B cell (primary cell): ENCODE measurements at regions not wholly inside any gene's neighbourhood (a gene's known extent, or its start where the extent isn't known, plus 50 kb on each side); places are given as distances from the start of the nearest gene placed in this dataset.

Experiments
- ATAC-seq: fragments of 200-7000 bp; cut with Tn5 transposase; one replicate; pipeline ENCODE4 v1.10.0; 2021; ENCODE audit warnings: low read depth, mild to moderate bottlenecking, moderate number of reproducible peaks, moderate library complexity
- CTCF ChIA-PET: fragments of 350-600 bp; sonication (Branson Sonifier 250); formaldehyde crosslinking; loops from one replicate; lab custom pipeline; 2021; ENCODE audit warnings: antibody characterized with exemption, inconsistent platforms; lab: Charles Lee
- POLR2A ChIA-PET: fragments of 350-600 bp; sonication (Branson Sonifier 250); formaldehyde crosslinking; loops from one replicate; lab custom pipeline; 2021; ENCODE audit warnings: antibody characterized with exemption; lab: Charles Lee
- DNase-seq: peaks from one replicate; pipeline ENCODE4 v3.0.0; 2013
- H2AFZ ChIP-seq: 2 replicates; pipeline ENCODE4 v1.6.1; 2012; ENCODE audit warnings: mild to moderate bottlenecking, low read depth, low read length; ENCODE audit not compliant: insufficient read depth, poor library complexity, severe bottlenecking
- H3K27ac ChIP-seq, 2 donors: 1 replicate in 1 of 2; 2 replicates in 1 of 2; pipeline ENCODE4 v1.5.1; 2012 to 2013; ENCODE audit warnings: low read length in 2 of 2, mild to moderate bottlenecking in 2 of 2, moderate library complexity in 1 of 2
- H3K27me3 ChIP-seq, 4 experiments: fragments of 200-600 bp in 1 of 4; sonication (generic) in 1 of 4; replicated peaks in 1 of 4; 1 replicate in 2 of 4; 2 replicates in 2 of 4; pipeline versions ENCODE4 v1.6.1 to v1.7.0; 2013 to 2016; ENCODE audit warnings: low read length in 3 of 4, mild to moderate bottlenecking in 2 of 4, mixed read lengths in 1 of 4, moderate library complexity in 1 of 4; ENCODE audit not compliant: insufficient read depth in 4 of 4, control insufficient read depth in 3 of 4; ENCODE audit errors: control extremely low read depth in 1 of 4
- H3K36me3 ChIP-seq, 2 experiments: replicated peaks in 1 of 2; 1 replicate in 1 of 2; 2 replicates in 1 of 2; pipeline versions ENCODE4 v1.6.1 to v1.7.1; 2013; ENCODE audit warnings: low read length in 1 of 2; ENCODE audit not compliant: insufficient read depth in 2 of 2, control insufficient read depth in 1 of 2; ENCODE audit errors: control extremely low read depth in 1 of 2, extremely low read depth in 1 of 2
- H3K4me1 ChIP-seq, 2 donors: fragments of 200-600 bp in 1 of 2; sonication (generic) in 1 of 2; 1 replicate in 1 of 2; 2 replicates in 1 of 2; pipeline versions ENCODE4 v1.5.1 to v1.6.1; 2013 to 2017; ENCODE audit warnings: low read length in 2 of 2; ENCODE audit not compliant: control insufficient read depth in 2 of 2, insufficient read depth in 2 of 2
- H3K4me2 ChIP-seq: replicated peaks from 2 replicates; pipeline ENCODE3; 2012; ENCODE audit warnings: mild to moderate bottlenecking, low read depth, low read length; ENCODE audit not compliant: poor library complexity, severe bottlenecking
- H3K4me3 ChIP-seq, 5 experiments: fragments of 200-600 bp in 1 of 5; sonication (generic) in 1 of 5; 1 replicate in 3 of 5; 2 replicates in 2 of 5; pipeline versions ENCODE4 v1.5.1 to v1.7.0; 2011 to 2016; ENCODE audit warnings: low read length in 4 of 5, mild to moderate bottlenecking in 4 of 5, low read depth in 2 of 5, control low read depth in 1 of 5, moderate library complexity in 1 of 5; ENCODE audit not compliant: insufficient read depth in 1 of 5; ENCODE audit errors: control extremely low read depth in 1 of 5, extremely low read depth in 1 of 5
- H3K79me2 ChIP-seq: fragments of 200-600 bp; sonication (generic); one replicate; pipeline ENCODE4 v1.6.0; 2016; ENCODE audit warnings: low read length; ENCODE audit not compliant: control insufficient read depth, insufficient read depth
- H3K9ac ChIP-seq: fragments of 200-600 bp; sonication (generic); 2 replicates; pipeline ENCODE4 v1.6.1; 2017; ENCODE audit warnings: mild to moderate bottlenecking, low read length, moderate library complexity
- H3K9me3 ChIP-seq, 3 donors: one replicate each; pipeline versions ENCODE4 v1.6.1 to v1.7.1; 2013; ENCODE audit warnings: low read length in 2 of 3; ENCODE audit not compliant: control insufficient read depth in 2 of 3, insufficient read depth in 1 of 3; ENCODE audit errors: control extremely low read depth in 1 of 3
- H4K20me1 ChIP-seq: 2 replicates; pipeline ENCODE4 v1.6.0; 2012; ENCODE audit warnings: mild to moderate bottlenecking, low read length; ENCODE audit not compliant: insufficient read depth, control insufficient read depth, poor library complexity, severe bottlenecking
- H3K27ac Mint-ChIP-seq: one replicate; pipeline ENCODE4 v1.8.0; 2021; ENCODE audit warnings: mixed read lengths
- H3K27me3 Mint-ChIP-seq: one replicate; pipeline ENCODE4 v1.8.0; 2021; ENCODE audit warnings: mixed read lengths
- H3K4me1 Mint-ChIP-seq: one replicate; pipeline ENCODE4 v1.8.0; 2021; ENCODE audit warnings: mixed read lengths
- H3K4me3 Mint-ChIP-seq: one replicate; pipeline ENCODE4 v1.8.0; 2021; ENCODE audit warnings: mixed read lengths
- H3K9me3 Mint-ChIP-seq: one replicate; pipeline ENCODE4 v1.8.0; 2022; ENCODE audit warnings: mixed read lengths; ENCODE audit not compliant: insufficient read depth
- CTCF ChIP-seq: fragments of 200-600 bp; IDR thresholded peaks from one replicate; pipeline ENCODE4 v1.8.0; 2022; ENCODE audit warnings: antibody characterized with exemption, mild to moderate bottlenecking
- EZH2 ChIP-seq: IDR thresholded peaks from 2 replicates; pipeline ENCODE4 v1.6.1; 2012; ENCODE audit warnings: borderline replicate concordance, low read depth, mild to moderate bottlenecking, moderate library complexity, low read length; ENCODE audit not compliant: insufficient read depth, poor library complexity, severe bottlenecking
- WGBS: methylation state at CpG from one replicate; pipeline ENCODE4 v1.1.5; 2013; ENCODE audit warnings: missing lambda C conversion rate; ENCODE audit not compliant: insufficient coverage; 5-methylcytosine and 5-hydroxymethylcytosine counted together
- intact Hi-C: fragments of 100-400 bp; cut with micrococcal nuclease; formaldehyde crosslinking; loops from one replicate; pipeline ENCODE4 v1.10.0; 2022

GRCh38 chr2:8615576-8616281, 66.1 kb upstream of the ID2 start:
- no peaks in the 10 kb centered on the region for H3K4me1 ChIP-seq
- TF ChIP-seq CTCF (no peak), EZH2 (no peak)
- H2AFZ ChIP-seq = no peak overlapping the region
- H3K4me3 Mint-ChIP-seq = no peak overlapping the region
- peaks cover 46% of the 10 kb centered on the region for H3K27me3 Mint-ChIP-seq
- H3K9me3 ChIP-seq = peaks cover 0 to 17% (median 0%) of the 10 kb centered on the region in 3 donors
- intact Hi-C loops = no loop called here
- peaks cover 0 to 7% (median 2%) of the 10 kb centered on the region in 4 experiments for H3K27me3 ChIP-seq
- H3K27ac Mint-ChIP-seq = no peak overlapping the region
- POLR2A ChIA-PET = no interaction called here
- H3K9me3 Mint-ChIP-seq = peaks cover 7% of the 10 kb centered on the region
- whole genome bisulfite sequencing = 93% methylated on average over 14 of the region's 14 CpGs
- no peaks in the 10 kb centered on the region for H3K36me3 ChIP-seq
- no peak overlapping the region for H3K9ac ChIP-seq
- H3K79me2 ChIP-seq = no peaks in the 10 kb centered on the region
- CTCF ChIA-PET = no interaction called here
- H3K4me1 Mint-ChIP-seq = no peaks in the 10 kb centered on the region
- no peak for DNase-seq
- H3K4me2 ChIP-seq = no peak overlapping the region
- H3K27ac ChIP-seq = no peak overlapping the region
- ATAC-seq = no peak
- H3K4me3 ChIP-seq = no peak overlapping the region
- no peaks in the 10 kb centered on the region for H4K20me1 ChIP-seq

GRCh38 chr2:8617048-8617447, 64.8 kb upstream of the ID2 start:
- CTCF ChIA-PET = no interaction called here
- H3K27me3 ChIP-seq = peaks cover 0 to 7% (median 2%) of the 10 kb centered on the region in 4 experiments

More at GRCh38 chr2:8617048-8617447, 64.8 kb upstream of the ID2 start:
- 95% methylated on average over 9 of the region's 12 CpGs for WGBS
- H4K20me1 ChIP-seq = no peaks in the 10 kb centered on the region
- no peak for ATAC-seq
- Mint-ChIP-seq H3K27me3 (peaks cover 52% of the 10 kb centered on the region), H3K4me3 (no peak overlapping the region), H3K9me3 (no peaks in the 10 kb centered on the region), H3K27ac (no peak overlapping the region), H3K4me1 (no peaks in the 10 kb centered on the region)
- H3K4me1 ChIP-seq = no peaks in the 10 kb centered on the region
- no peak overlapping the region for H3K4me2 ChIP-seq
- peaks cover 0 to 10% (median 0%) of the 10 kb centered on the region in 3 donors for H3K9me3 ChIP-seq
- H3K27ac ChIP-seq = no peak overlapping the region
- H3K36me3 ChIP-seq = no peaks in the 10 kb centered on the region
- H2AFZ ChIP-seq = no peak overlapping the region
- intact Hi-C loops = no loop called here
- TF ChIP-seq EZH2 = no peak
- no peak for TF ChIP-seq CTCF
- no peak overlapping the region for H3K4me3 ChIP-seq
- POLR2A ChIA-PET = no interaction called here
- no peak for DNase-seq
- no peaks in the 10 kb centered on the region for H3K79me2 ChIP-seq
- no peak overlapping the region for H3K9ac ChIP-seq
